ENCODE measurements at regions not wholly inside any gene's neighbourhood (a gene's known extent, or its start where the extent isn't known, plus 50 kb on each side); places are given as distances from the start of the nearest gene placed in this dataset.
"Not testable (repeated sequence)": the region's sequence is repeated elsewhere in the genome, so short reads cannot be mapped to it uniquely, and the experiment has no call there.

- Mint-ChIP-seq H3K27me3 (ENCODE audit: unreplicated experiment) (no peaks in the 10 kb centered on the region), H3K4me1 (ENCODE audit: low read depth, unreplicated experiment) (peaks cover 8% of the 10 kb centered on the region), H3K27ac (ENCODE audit: unreplicated experiment) (no peak overlapping the region), H3K9me3 (ENCODE audit: low read depth, unreplicated experiment) (no peaks in the 10 kb centered on the region), H3K4me3 (ENCODE audit: low read depth, unreplicated experiment) (no peak overlapping the region), H3K36me3 (ENCODE audit: insufficient read depth, unreplicated experiment) (peaks cover 4% of the 10 kb centered on the region)
- BruUV-seq (replicated peaks), result no TSS peak
- CTCF ChIA-PET, result no interaction called here
- DNase-seq, result no peak
- intact Hi-C loops (cut with micrococcal nuclease; ENCODE audit: unreplicated experiment), result no loop called here
- TF ChIP-seq CTCF (IDR thresholded peaks at IDR 0.05; ENCODE audit: unreplicated experiment), result no peak
Measured at GRCh38 chr15:58314593-58315216, 117.1 kb upstream of the LIPC start.

- DNase-seq, result no peak
- no TSS peak for BruUV-seq (replicated peaks)
- no peak for TF ChIP-seq CTCF (IDR thresholded peaks at IDR 0.05; ENCODE audit: unreplicated experiment)
- intact Hi-C loops (cut with micrococcal nuclease; ENCODE audit: unreplicated experiment), result no loop called here
- no peak overlapping the region for H3K27ac Mint-ChIP-seq (ENCODE audit: unreplicated experiment)
- no peaks in the 10 kb centered on the region for H3K9me3 Mint-ChIP-seq (ENCODE audit: low read depth, unreplicated experiment)
- peaks cover 8% of the 10 kb centered on the region for H3K4me1 Mint-ChIP-seq (ENCODE audit: low read depth, unreplicated experiment)
- no peaks in the 10 kb centered on the region for H3K36me3 Mint-ChIP-seq (ENCODE audit: insufficient read depth, unreplicated experiment)
- CTCF ChIA-PET, result no interaction called here
- no peaks in the 10 kb centered on the region for H3K27me3 Mint-ChIP-seq (ENCODE audit: unreplicated experiment)
- no peak overlapping the region for H3K4me3 Mint-ChIP-seq (ENCODE audit: low read depth, unreplicated experiment)
Measured at GRCh38 chr15:58318517-58318916, 113.3 kb upstream of the LIPC start.

GRCh38 chr15:58321034-58321433, 110.8 kb upstream of the LIPC start:
- no peak for TF ChIP-seq CTCF (IDR thresholded peaks at IDR 0.05; ENCODE audit: unreplicated experiment)
- Mint-ChIP-seq H3K4me1 (ENCODE audit: low read depth, unreplicated experiment) (peaks cover 8% of the 10 kb centered on the region), H3K36me3 (ENCODE audit: insufficient read depth, unreplicated experiment) (no peaks in the 10 kb centered on the region), H3K27ac (ENCODE audit: unreplicated experiment) (no peak overlapping the region), H3K27me3 (ENCODE audit: unreplicated experiment) (no peaks in the 10 kb centered on the region), H3K9me3 (ENCODE audit: low read depth, unreplicated experiment) (no peaks in the 10 kb centered on the region), H3K4me3 (ENCODE audit: low read depth, unreplicated experiment) (no peak overlapping the region)
- intact Hi-C loops (cut with micrococcal nuclease; ENCODE audit: unreplicated experiment), result no loop called here
- DNase-seq, result no peak
- no TSS peak for BruUV-seq (replicated peaks)
- CTCF ChIA-PET, result no interaction called here

- no peaks in the 10 kb centered on the region for H3K27me3 Mint-ChIP-seq (ENCODE audit: unreplicated experiment)
- H3K36me3 Mint-ChIP-seq (ENCODE audit: insufficient read depth, unreplicated experiment), result no peaks in the 10 kb centered on the region
- peaks cover 4% of the 10 kb centered on the region for H3K4me1 Mint-ChIP-seq (ENCODE audit: low read depth, unreplicated experiment)
- CTCF ChIA-PET, result interaction anchor here (0.6 kb wide), 1 partner anchor 49 kb away, joined by 3 read pairs; no protein-coding TSS in a partner anchor
- BruUV-seq (replicated peaks), result no TSS peak
- no peak for TF ChIP-seq CTCF (IDR thresholded peaks at IDR 0.05; ENCODE audit: unreplicated experiment)
- H3K9me3 Mint-ChIP-seq (ENCODE audit: low read depth, unreplicated experiment), result no peaks in the 10 kb centered on the region
- no peak overlapping the region for H3K4me3 Mint-ChIP-seq (ENCODE audit: low read depth, unreplicated experiment)
- intact Hi-C loops (cut with micrococcal nuclease; ENCODE audit: unreplicated experiment), result no loop called here
- no peak overlapping the region for H3K27ac Mint-ChIP-seq (ENCODE audit: unreplicated experiment)
- no peak for DNase-seq
Measured at GRCh38 chr15:58322253-58322652, 109.5 kb upstream of the LIPC start.

GRCh38 chr15:58323321-58323720, 108.5 kb upstream of the LIPC start:
- H3K9me3 Mint-ChIP-seq (ENCODE audit: low read depth, unreplicated experiment); CTCF ChIA-PET; H3K27me3 Mint-ChIP-seq (ENCODE audit: unreplicated experiment); BruUV-seq (replicated peaks); H3K4me1 Mint-ChIP-seq (ENCODE audit: low read depth, unreplicated experiment); H3K27ac Mint-ChIP-seq (ENCODE audit: unreplicated experiment); H3K4me3 Mint-ChIP-seq (ENCODE audit: low read depth, unreplicated experiment); DNase-seq; H3K36me3 Mint-ChIP-seq (ENCODE audit: insufficient read depth, unreplicated experiment); intact Hi-C loops (cut with micrococcal nuclease; ENCODE audit: unreplicated experiment): not testable (repeated sequence)
